ENCODE measurements at regions not wholly inside any gene's neighbourhood (a gene's known extent, or its start where the extent isn't known, plus 50 kb on each side); places are given as distances from the start of the nearest gene placed in this dataset.

DNA sequence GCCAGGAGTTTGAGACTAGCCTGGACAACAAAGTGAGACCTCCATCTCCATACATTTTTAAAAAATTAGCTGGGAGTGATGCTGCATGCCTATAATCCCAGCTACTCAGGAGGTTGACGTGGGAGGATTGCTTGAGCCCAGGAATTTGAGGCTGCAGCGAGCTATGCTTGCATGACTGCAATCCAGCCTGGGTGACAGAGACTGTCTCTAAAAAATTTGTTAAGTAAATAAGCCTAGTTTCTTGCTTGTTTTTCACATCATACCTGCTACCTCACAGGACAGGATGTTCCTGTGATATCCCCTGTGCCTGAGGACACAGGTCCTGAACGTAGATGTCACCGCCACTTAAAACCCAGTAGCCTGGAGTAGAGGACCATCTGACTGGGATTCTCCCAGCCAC, 348.6 kb downstream of the MN1 start:
- H3K4me3 ChIP-seq (ENCODE audit: low read length in 3 of 3) = no peak overlapping the region
- intact Hi-C loops (cut with DNase I) = no loop called here
- H3K36me3 ChIP-seq (ENCODE audit: control insufficient read depth in 2 of 3, insufficient read depth in 3 of 3, low read length in 3 of 3) = no peaks in the 10 kb centered on the region
- FAIRE-seq (no peak), DNase-seq (no peak)
- TF ChIP-seq, protein P1, sequence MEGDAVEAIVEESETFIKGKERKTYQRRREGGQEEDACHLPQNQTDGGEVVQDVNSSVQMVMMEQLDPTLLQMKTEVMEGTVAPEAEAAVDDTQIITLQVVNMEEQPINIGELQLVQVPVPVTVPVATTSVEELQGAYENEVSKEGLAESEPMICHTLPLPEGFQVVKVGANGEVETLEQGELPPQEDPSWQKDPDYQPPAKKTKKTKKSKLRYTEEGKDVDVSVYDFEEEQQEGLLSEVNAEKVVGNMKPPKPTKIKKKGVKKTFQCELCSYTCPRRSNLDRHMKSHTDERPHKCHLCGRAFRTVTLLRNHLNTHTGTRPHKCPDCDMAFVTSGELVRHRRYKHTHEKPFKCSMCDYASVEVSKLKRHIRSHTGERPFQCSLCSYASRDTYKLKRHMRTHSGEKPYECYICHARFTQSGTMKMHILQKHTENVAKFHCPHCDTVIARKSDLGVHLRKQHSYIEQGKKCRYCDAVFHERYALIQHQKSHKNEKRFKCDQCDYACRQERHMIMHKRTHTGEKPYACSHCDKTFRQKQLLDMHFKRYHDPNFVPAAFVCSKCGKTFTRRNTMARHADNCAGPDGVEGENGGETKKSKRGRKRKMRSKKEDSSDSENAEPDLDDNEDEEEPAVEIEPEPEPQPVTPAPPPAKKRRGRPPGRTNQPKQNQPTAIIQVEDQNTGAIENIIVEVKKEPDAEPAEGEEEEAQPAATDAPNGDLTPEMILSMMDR (IDR thresholded peaks at IDR 0.05; ENCODE audit: borderline replicate concordance, extremely low read depth, insufficient read depth) = no peak
- H3K4me1 ChIP-seq (ENCODE audit: control insufficient read depth in 2 of 3, insufficient read depth in 2 of 3, low read depth in 1 of 3, low read length in 3 of 3) = no peaks in the 10 kb centered on the region
- no peaks in the 10 kb centered on the region for H3K27me3 ChIP-seq (ENCODE audit: control insufficient read depth, insufficient read depth, low read length)
- peaks cover 0 to 3% (median 0%) of the 10 kb centered on the region in 3 donors for H3K9me3 ChIP-seq (ENCODE audit: control insufficient read depth in 2 of 3, insufficient read depth in 1 of 3, low read length in 3 of 3)
- no peak overlapping the region for H3K27ac ChIP-seq (ENCODE audit: low read depth in 2 of 2, low read length in 2 of 2)
- no peak overlapping the region for H3K9ac ChIP-seq (ENCODE audit: low read length in 3 of 3)

DNA sequence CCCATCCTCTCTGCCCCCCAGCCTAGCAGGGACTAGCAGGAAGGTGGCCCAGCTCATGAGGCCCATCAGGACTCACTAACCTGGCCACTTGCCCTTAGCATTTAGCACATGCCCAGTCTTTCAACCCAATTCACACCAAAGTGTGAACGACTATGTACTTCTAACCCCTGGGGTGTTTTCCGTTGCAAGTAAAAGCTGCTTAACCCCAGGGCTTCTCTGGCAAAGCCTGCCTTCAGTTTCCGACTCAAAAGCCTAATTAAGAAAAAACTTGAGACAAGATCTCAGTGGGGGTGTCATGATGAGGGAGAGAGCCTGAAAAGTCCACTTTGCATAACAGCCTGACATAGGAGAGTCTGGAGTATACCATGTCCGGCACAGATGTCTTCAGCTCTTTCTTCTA, 347.8 kb downstream of the MN1 start:
- intact Hi-C loops (cut with DNase I) = no loop called here
- FAIRE-seq (no peak), DNase-seq (peak in 1 of 5 donors; percentile 0)
- Histone ChIP-seq H3K4me3 (ENCODE audit: low read length in 3 of 3) (no peak overlapping the region), H3K36me3 (ENCODE audit: control insufficient read depth in 2 of 3, insufficient read depth in 3 of 3, low read length in 3 of 3) (no peaks in the 10 kb centered on the region), H3K9ac (ENCODE audit: low read length in 3 of 3) (no peak overlapping the region), H3K27me3 (ENCODE audit: control insufficient read depth, insufficient read depth, low read length) (no peaks in the 10 kb centered on the region), H3K27ac (ENCODE audit: low read depth in 2 of 2, low read length in 2 of 2) (no peak overlapping the region), H3K4me1 (ENCODE audit: control insufficient read depth in 2 of 3, insufficient read depth in 2 of 3, low read depth in 1 of 3, low read length in 3 of 3) (no peaks in the 10 kb centered on the region), H3K9me3 (ENCODE audit: control insufficient read depth in 2 of 3, insufficient read depth in 1 of 3, low read length in 3 of 3) (peaks cover 0 to 3% (median 0%) of the 10 kb centered on the region in 3 donors)
- TF ChIP-seq, protein P1 (IDR thresholded peaks at IDR 0.05; ENCODE audit: borderline replicate concordance, extremely low read depth, insufficient read depth) = no peak

DNA sequence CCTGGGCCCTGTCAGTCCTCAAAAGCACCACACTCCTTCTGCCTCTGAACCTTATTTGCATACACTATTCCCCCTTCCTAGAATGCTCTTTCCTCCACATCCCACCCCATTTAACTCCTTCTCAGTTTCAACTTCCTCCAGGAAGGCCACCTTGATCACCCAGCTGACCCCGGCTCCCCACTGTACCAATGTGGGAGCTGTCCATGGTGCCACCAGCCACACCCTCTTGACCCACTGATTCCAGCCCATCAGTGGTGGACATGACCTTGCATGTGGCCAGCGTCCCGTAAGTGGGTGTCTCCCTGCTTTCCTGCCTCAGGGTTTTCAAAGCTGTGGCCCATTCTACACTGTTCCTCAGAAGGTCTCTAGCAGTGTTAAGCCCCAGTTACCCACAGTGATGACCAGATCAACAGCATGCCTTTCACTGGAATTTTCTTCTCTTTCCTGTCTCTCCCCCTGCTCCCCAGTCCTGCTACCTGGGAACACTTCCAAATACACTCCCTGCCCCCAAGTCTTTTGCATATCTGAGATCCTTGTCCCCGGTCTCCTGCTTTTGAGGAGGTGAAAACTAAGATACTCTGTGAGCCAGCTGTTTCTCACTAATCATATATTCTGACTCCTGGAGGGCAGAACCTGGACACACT, 346.6 kb downstream of the MN1 start:
- no peak overlapping the region for H3K4me3 ChIP-seq (ENCODE audit: low read length in 3 of 3)
- TF ChIP-seq, protein P1 (IDR thresholded peaks at IDR 0.05; ENCODE audit: borderline replicate concordance, extremely low read depth, insufficient read depth) = no peak
- H3K27ac ChIP-seq (ENCODE audit: low read depth in 2 of 2, low read length in 2 of 2) = no peak overlapping the region
- no peaks in the 10 kb centered on the region for H3K4me1 ChIP-seq (ENCODE audit: control insufficient read depth in 2 of 3, insufficient read depth in 2 of 3, low read depth in 1 of 3, low read length in 3 of 3)
- intact Hi-C loops (cut with DNase I) = no loop called here
- H3K27me3 ChIP-seq (ENCODE audit: control insufficient read depth, insufficient read depth, low read length) = no peaks in the 10 kb centered on the region
- FAIRE-seq (no peak), DNase-seq (peak in 1 of 5 donors; percentile 48)
- H3K9ac ChIP-seq (ENCODE audit: low read length in 3 of 3) = no peak overlapping the region
- H3K9me3 ChIP-seq (ENCODE audit: control insufficient read depth in 2 of 3, insufficient read depth in 1 of 3, low read length in 3 of 3) = peaks cover 0 to 3% (median 0%) of the 10 kb centered on the region in 3 donors
- no peaks in the 10 kb centered on the region for H3K36me3 ChIP-seq (ENCODE audit: control insufficient read depth in 2 of 3, insufficient read depth in 3 of 3, low read length in 3 of 3)

DNA sequence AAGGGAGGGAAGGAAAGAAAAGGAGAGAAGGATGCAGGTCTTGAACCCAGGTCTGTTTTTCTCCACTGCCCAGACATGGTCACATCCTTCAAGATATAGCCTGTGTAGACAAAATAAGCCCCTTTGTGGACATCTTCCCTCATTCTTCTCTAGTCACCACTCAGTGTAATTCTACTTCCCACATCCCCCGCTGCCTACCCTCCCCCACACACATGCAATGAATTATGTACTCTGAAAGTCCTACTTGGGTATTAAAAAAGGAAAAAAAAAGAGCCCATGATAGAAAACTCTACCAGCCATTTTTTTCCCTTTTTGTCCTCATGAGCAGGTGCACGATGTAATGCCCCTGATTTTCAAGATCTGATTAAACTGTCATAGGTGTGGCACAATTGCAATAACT, 346.0 kb downstream of the MN1 start:
- TF ChIP-seq, protein P1 (IDR thresholded peaks at IDR 0.05; ENCODE audit: borderline replicate concordance, extremely low read depth, insufficient read depth) = no peak
- no peaks in the 10 kb centered on the region for H3K36me3 ChIP-seq (ENCODE audit: control insufficient read depth in 2 of 3, insufficient read depth in 3 of 3, low read length in 3 of 3)
- H3K27me3 ChIP-seq (ENCODE audit: control insufficient read depth, insufficient read depth, low read length) = no peaks in the 10 kb centered on the region
- no peak for FAIRE-seq
- no peak overlapping the region for H3K9ac ChIP-seq (ENCODE audit: low read length in 3 of 3)
- no peak overlapping the region for H3K4me3 ChIP-seq (ENCODE audit: low read length in 3 of 3)
- intact Hi-C loops (cut with DNase I) = no loop called here
- no peak for DNase-seq
- peaks cover 0 to 1% (median 0%) of the 10 kb centered on the region in 3 donors for H3K9me3 ChIP-seq (ENCODE audit: control insufficient read depth in 2 of 3, insufficient read depth in 1 of 3, low read length in 3 of 3)
- no peak overlapping the region for H3K27ac ChIP-seq (ENCODE audit: low read depth in 2 of 2, low read length in 2 of 2)
- no peaks in the 10 kb centered on the region for H3K4me1 ChIP-seq (ENCODE audit: control insufficient read depth in 2 of 3, insufficient read depth in 2 of 3, low read depth in 1 of 3, low read length in 3 of 3)

Measured in kidney (tissue), 13 donors.